HepG2 (cell line): ENCODE measurements at regions not wholly inside any gene's neighbourhood (a gene's known extent, or its start where the extent isn't known, plus 50 kb on each side); places are given as distances from the start of the nearest gene placed in this dataset.

Source experiments
- DRAP1 ChIP-seq: IDR thresholded peaks from 2 replicates; pipeline ENCODE4 v1.6.1; 2016; ENCODE audit warnings: missing genetic modification reagents, missing compliant biosample characterization
- ELF4 ChIP-seq: sonication (generic); formaldehyde crosslinking; IDR thresholded peaks from 2 replicates; pipeline ENCODE4 v1.5.0; 2020; ENCODE audit warnings: missing genetic modification reagents, mild to moderate bottlenecking, moderate library complexity, borderline replicate concordance
- FOSL1 ChIP-seq: sonication (generic); formaldehyde crosslinking; IDR thresholded peaks from 2 replicates; pipeline ENCODE4 v1.9.0; 2021; ENCODE audit warnings: missing genetic modification reagents, borderline replicate concordance
- HOXD1 ChIP-seq: sonication (generic); formaldehyde crosslinking; IDR thresholded peaks from 2 replicates; pipeline ENCODE4 v1.5.0; 2020; ENCODE audit warnings: missing genetic modification reagents
- MXD4 ChIP-seq: IDR thresholded peaks from 2 replicates; pipeline ENCODE4 v1.6.1; 2016; ENCODE audit warnings: mild to moderate bottlenecking, missing biosample characterization, missing genetic modification reagents
- PCBP2 ChIP-seq: fragments of 200-400 bp; formaldehyde crosslinking; optimal IDR thresholded peaks from 2 replicates; pipeline ENCODE3; 2018; ENCODE audit warnings: low read length, low read depth; ENCODE audit not compliant: poor library complexity, severe bottlenecking
- RORA ChIP-seq: sonication (generic); formaldehyde crosslinking; IDR thresholded peaks from 2 replicates; pipeline ENCODE4 v1.5.0; 2020; ENCODE audit warnings: mild to moderate bottlenecking, missing genetic modification reagents, moderate library complexity
- SMAD1 ChIP-seq: sonication (generic); formaldehyde crosslinking; IDR thresholded peaks from 2 replicates; pipeline ENCODE4 v1.4.0; 2020; ENCODE audit warnings: missing genetic modification reagents, low read depth, mild to moderate bottlenecking, borderline replicate concordance
- SMARCE1 ChIP-seq: fragments of 450-650 bp; IDR thresholded peaks from 2 replicates; pipeline ENCODE4 v1.6.1; 2017; ENCODE audit warnings: borderline replicate concordance
- SRSF4 ChIP-seq: fragments of 200-400 bp; formaldehyde crosslinking; IDR thresholded peaks from one replicate; pipeline ENCODE4 v1.6.1; 2018; ENCODE audit warnings: mild to moderate bottlenecking, low read depth, low read length, moderate library complexity; ENCODE audit not compliant: poor library complexity, severe bottlenecking
- TBX3 ChIP-seq: fragments of 450-650 bp; IDR thresholded peaks from 2 replicates; pipeline ENCODE4 v1.6.1; 2017; ENCODE audit warnings: antibody characterized with exemption, mild to moderate bottlenecking, inconsistent platforms, borderline replicate concordance
- TP53 ChIP-seq: sonication (generic); formaldehyde crosslinking; conservative IDR thresholded peaks from 2 replicates; pipeline ENCODE4 v1.4.0; 2020; ENCODE audit warnings: missing genetic modification reagents
- ZBTB21 ChIP-seq: sonication (generic); formaldehyde crosslinking; IDR thresholded peaks from 2 replicates; pipeline ENCODE4 v1.4.0; 2020; ENCODE audit warnings: missing genetic modification reagents
- ZFY ChIP-seq: sonication (generic); formaldehyde crosslinking; IDR thresholded peaks from 2 replicates; pipeline ENCODE4 v1.4.0; 2020; ENCODE audit warnings: missing genetic modification reagents
- ZNF12 ChIP-seq: sonication (generic); formaldehyde crosslinking; IDR thresholded peaks from 2 replicates; pipeline ENCODE4 v1.5.0; 2020; ENCODE audit warnings: missing genetic modification reagents
- ZNF530 ChIP-seq: sonication (generic); formaldehyde crosslinking; IDR thresholded peaks from 2 replicates; pipeline ENCODE4 v1.5.0; 2020; ENCODE audit warnings: low read depth, mild to moderate bottlenecking, missing genetic modification reagents
- ZNF549 ChIP-seq: sonication (generic); formaldehyde crosslinking; IDR thresholded peaks from 2 replicates; pipeline ENCODE4 v1.5.0; 2020; ENCODE audit warnings: missing genetic modification reagents
- ZNF564 ChIP-seq: sonication (generic); formaldehyde crosslinking; IDR thresholded peaks from 2 replicates; pipeline ENCODE4 v1.8.1; 2023; ENCODE audit warnings: mild to moderate bottlenecking, missing genetic modification reagents
- ZNF687 ChIP-seq: sonication (generic); formaldehyde crosslinking; IDR thresholded peaks from 2 replicates; pipeline ENCODE4 v1.5.1; 2020; ENCODE audit warnings: mild to moderate bottlenecking, missing genetic modification reagents, moderate library complexity
- ZNF777 ChIP-seq: sonication (generic); formaldehyde crosslinking; IDR thresholded peaks from 2 replicates; pipeline ENCODE4 v1.4.0; 2020; ENCODE audit warnings: missing genetic modification reagents
- ZNF782 ChIP-seq: sonication (generic); formaldehyde crosslinking; IDR thresholded peaks from 2 replicates; pipeline ENCODE4 v1.4.0; 2020; ENCODE audit warnings: missing genetic modification reagents, mild to moderate bottlenecking, borderline replicate concordance
- TF ChIP-seq, protein P1 (sequence below): sonication (generic); formaldehyde crosslinking; conservative IDR thresholded peaks from 2 replicates; pipeline ENCODE4 v1.8.1; 2023; ENCODE audit warnings: missing genetic modification reagents
- TF ChIP-seq, protein P2 (sequence below): IDR thresholded peaks from 2 replicates; pipeline ENCODE4 v1.6.1; 2018; ENCODE audit warnings: missing genetic modification reagents

DNA sequence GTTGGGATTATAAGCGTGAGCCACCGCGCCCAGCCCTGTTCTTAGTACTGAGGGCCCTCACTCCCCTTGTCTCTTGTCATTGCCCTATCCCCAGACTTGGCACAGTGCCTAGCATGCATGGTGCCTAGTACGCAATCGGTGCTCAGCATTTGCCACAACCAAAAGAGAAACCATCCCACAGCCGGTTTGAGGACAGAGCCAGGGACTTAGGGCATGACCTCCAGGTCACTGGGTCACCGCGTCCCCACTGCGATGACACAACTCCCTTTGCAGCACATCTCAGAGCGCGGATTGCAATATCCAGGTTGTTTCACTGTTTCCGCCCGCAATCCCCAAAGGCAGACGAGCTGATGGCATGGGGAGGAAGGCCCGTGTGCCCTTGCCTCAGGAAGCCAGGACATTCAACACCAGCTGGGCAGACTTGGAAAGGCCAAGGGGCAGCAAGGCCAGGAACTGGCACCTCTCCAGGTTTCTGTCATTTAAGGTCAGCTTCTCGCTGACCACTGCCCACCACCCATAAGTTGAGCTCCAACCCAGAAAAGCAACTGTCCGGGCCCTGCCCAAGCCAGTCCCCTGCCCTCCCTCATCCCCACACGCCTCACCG lies 274.5 kb downstream of the MRTFB start (continued):
- TF ChIP-seq, protein P1, sequence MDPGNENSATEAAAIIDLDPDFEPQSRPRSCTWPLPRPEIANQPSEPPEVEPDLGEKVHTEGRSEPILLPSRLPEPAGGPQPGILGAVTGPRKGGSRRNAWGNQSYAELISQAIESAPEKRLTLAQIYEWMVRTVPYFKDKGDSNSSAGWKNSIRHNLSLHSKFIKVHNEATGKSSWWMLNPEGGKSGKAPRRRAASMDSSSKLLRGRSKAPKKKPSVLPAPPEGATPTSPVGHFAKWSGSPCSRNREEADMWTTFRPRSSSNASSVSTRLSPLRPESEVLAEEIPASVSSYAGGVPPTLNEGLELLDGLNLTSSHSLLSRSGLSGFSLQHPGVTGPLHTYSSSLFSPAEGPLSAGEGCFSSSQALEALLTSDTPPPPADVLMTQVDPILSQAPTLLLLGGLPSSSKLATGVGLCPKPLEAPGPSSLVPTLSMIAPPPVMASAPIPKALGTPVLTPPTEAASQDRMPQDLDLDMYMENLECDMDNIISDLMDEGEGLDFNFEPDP (CRISPR knock-in tag), result no peak
- TF ChIP-seq SMARCE1, result no peak
- TF ChIP-seq PCBP2, result no peak
- no peak for TF ChIP-seq TBX3
- TF ChIP-seq ZNF782 (CRISPR knock-in tag), result 0 out of 2 replicates have a peak, but pooled peaks have one; percentile 45
- TF ChIP-seq RORA (CRISPR knock-in tag), result no peak
- TF ChIP-seq HOXD1 (CRISPR knock-in tag), result no peak
- TF ChIP-seq MXD4 (CRISPR knock-in tag), result no peak
- no peak for TF ChIP-seq SRSF4
- no peak for TF ChIP-seq FOSL1 (CRISPR knock-in tag)
- TF ChIP-seq ZNF12 (CRISPR knock-in tag), result 0 out of 2 replicates have a peak, but pooled peaks have one; percentile 18
- TF ChIP-seq ELF4 (CRISPR knock-in tag), result no peak
- TF ChIP-seq ZBTB21 (CRISPR knock-in tag), result no peak
- peak; percentile 75 for TF ChIP-seq ZNF687 (CRISPR knock-in tag)
- TF ChIP-seq ZNF777 (CRISPR knock-in tag), result no peak
- TF ChIP-seq ZFY (CRISPR knock-in tag), result no peak
- TF ChIP-seq ZNF549, result no peak
- no peak for TF ChIP-seq TP53 (CRISPR knock-in tag)
- TF ChIP-seq ZNF564 (CRISPR knock-in tag), result no peak
- no peak; the same call in 1 of the 2 replicates for TF ChIP-seq SMAD1 (CRISPR knock-in tag)
- no peak for TF ChIP-seq DRAP1 (CRISPR knock-in tag)
- TF ChIP-seq, protein P2, sequence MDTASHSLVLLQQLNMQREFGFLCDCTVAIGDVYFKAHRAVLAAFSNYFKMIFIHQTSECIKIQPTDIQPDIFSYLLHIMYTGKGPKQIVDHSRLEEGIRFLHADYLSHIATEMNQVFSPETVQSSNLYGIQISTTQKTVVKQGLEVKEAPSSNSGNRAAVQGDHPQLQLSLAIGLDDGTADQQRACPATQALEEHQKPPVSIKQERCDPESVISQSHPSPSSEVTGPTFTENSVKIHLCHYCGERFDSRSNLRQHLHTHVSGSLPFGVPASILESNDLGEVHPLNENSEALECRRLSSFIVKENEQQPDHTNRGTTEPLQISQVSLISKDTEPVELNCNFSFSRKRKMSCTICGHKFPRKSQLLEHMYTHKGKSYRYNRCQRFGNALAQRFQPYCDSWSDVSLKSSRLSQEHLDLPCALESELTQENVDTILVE (CRISPR knock-in tag), result no peak
- no peak for TF ChIP-seq ZNF530 (CRISPR knock-in tag)
